ENCODE measurements at regions not wholly inside any gene's neighbourhood (a gene's known extent, or its start where the extent isn't known, plus 50 kb on each side); places are given as distances from the start of the nearest gene placed in this dataset.

- no peaks in the 10 kb centered on the region for H3K9me3 Mint-ChIP-seq (ENCODE audit: insufficient read depth)
- no peak overlapping the region for H3K9ac ChIP-seq (ENCODE audit: low read length)
- H3K9me3 ChIP-seq (ENCODE audit: control extremely low read depth in 1 of 3, control insufficient read depth in 2 of 3, insufficient read depth in 1 of 3, low read length in 2 of 3), result no peaks in the 10 kb centered on the region
- H3K27ac ChIP-seq (ENCODE audit: low read length in 2 of 2), result no peak overlapping the region
- no peaks in the 10 kb centered on the region for H3K36me3 ChIP-seq (replicated peaks in 1 of 2; ENCODE audit: control extremely low read depth in 1 of 2, control insufficient read depth in 1 of 2, extremely low read depth in 1 of 2, insufficient read depth in 2 of 2, low read length in 1 of 2)
- ChIA-PET CTCF (no interaction called here), POLR2A (no interaction called here)
- H4K20me1 ChIP-seq (ENCODE audit: control insufficient read depth, insufficient read depth, low read length, poor library complexity, severe bottlenecking), result no peaks in the 10 kb centered on the region
- no peak for TF ChIP-seq EZH2 (IDR thresholded peaks at IDR 0.05; ENCODE audit: borderline replicate concordance, insufficient read depth, low read depth, low read length, poor library complexity, severe bottlenecking)
- no peak for TF ChIP-seq CTCF (IDR thresholded peaks at IDR 0.05)
- ATAC-seq (ENCODE audit: low read depth) (no peak), DNase-seq (no peak)
- H3K4me2 ChIP-seq (replicated peaks; ENCODE audit: low read depth, low read length, poor library complexity, severe bottlenecking), result no peak overlapping the region
- no peaks in the 10 kb centered on the region for H3K79me2 ChIP-seq (ENCODE audit: control insufficient read depth, insufficient read depth, low read length)
- H3K4me3 ChIP-seq (ENCODE audit: control extremely low read depth in 1 of 5, extremely low read depth in 1 of 5, insufficient read depth in 1 of 5, low read depth in 2 of 5, low read length in 4 of 5), result no peak overlapping the region
- no peak overlapping the region for H3K4me3 Mint-ChIP-seq
- H3K27me3 Mint-ChIP-seq, result no peaks in the 10 kb centered on the region
- H3K27ac Mint-ChIP-seq, result no peak overlapping the region
- no peaks in the 10 kb centered on the region for H3K27me3 ChIP-seq (replicated peaks in 1 of 4; ENCODE audit: control extremely low read depth in 1 of 4, control insufficient read depth in 3 of 4, insufficient read depth in 4 of 4, low read length in 3 of 4)
- H2AFZ ChIP-seq (ENCODE audit: insufficient read depth, low read depth, low read length, poor library complexity, severe bottlenecking), result no peak overlapping the region
- intact Hi-C loops (cut with micrococcal nuclease), result no loop called here
- H3K4me1 Mint-ChIP-seq, result no peaks in the 10 kb centered on the region
- no peaks in the 10 kb centered on the region for H3K4me1 ChIP-seq (ENCODE audit: control insufficient read depth in 2 of 2, insufficient read depth in 2 of 2, low read length in 2 of 2)
Measured at GRCh38 chr5:164680216-164680615, 1174.8 kb downstream of the MAT2B start.

GRCh38 chr5:164680812-164681520, 1175.5 kb downstream of the MAT2B start:
- intact Hi-C loops (cut with micrococcal nuclease), result no loop called here
- Histone ChIP-seq H3K4me3 (ENCODE audit: control extremely low read depth in 1 of 5, extremely low read depth in 1 of 5, insufficient read depth in 1 of 5, low read depth in 2 of 5, low read length in 4 of 5) (no peak overlapping the region), H3K9me3 (ENCODE audit: control extremely low read depth in 1 of 3, control insufficient read depth in 2 of 3, insufficient read depth in 1 of 3, low read length in 2 of 3) (no peaks in the 10 kb centered on the region), H3K27me3 (replicated peaks in 1 of 4; ENCODE audit: control extremely low read depth in 1 of 4, control insufficient read depth in 3 of 4, insufficient read depth in 4 of 4, low read length in 3 of 4) (no peaks in the 10 kb centered on the region), H3K79me2 (ENCODE audit: control insufficient read depth, insufficient read depth, low read length) (no peaks in the 10 kb centered on the region), H3K4me1 (ENCODE audit: control insufficient read depth in 2 of 2, insufficient read depth in 2 of 2, low read length in 2 of 2) (no peaks in the 10 kb centered on the region), H3K36me3 (replicated peaks in 1 of 2; ENCODE audit: control extremely low read depth in 1 of 2, control insufficient read depth in 1 of 2, extremely low read depth in 1 of 2, insufficient read depth in 2 of 2, low read length in 1 of 2) (no peaks in the 10 kb centered on the region), H4K20me1 (ENCODE audit: control insufficient read depth, insufficient read depth, low read length, poor library complexity, severe bottlenecking) (no peaks in the 10 kb centered on the region), H2AFZ (ENCODE audit: insufficient read depth, low read depth, low read length, poor library complexity, severe bottlenecking) (no peak overlapping the region), H3K4me2 (replicated peaks; ENCODE audit: low read depth, low read length, poor library complexity, severe bottlenecking) (no peak overlapping the region), H3K9ac (ENCODE audit: low read length) (no peak overlapping the region), H3K27ac (ENCODE audit: low read length in 2 of 2) (no peak overlapping the region)
- Mint-ChIP-seq H3K4me1 (no peaks in the 10 kb centered on the region), H3K27me3 (no peaks in the 10 kb centered on the region), H3K27ac (no peak overlapping the region), H3K4me3 (no peak overlapping the region), H3K9me3 (ENCODE audit: insufficient read depth) (no peaks in the 10 kb centered on the region)
- ChIA-PET POLR2A (no interaction called here), CTCF (no interaction called here)
- ATAC-seq (ENCODE audit: low read depth) (no peak), DNase-seq (no peak)
- WGBS (ENCODE audit: insufficient coverage), result 86% methylated on average over 1 of the region's 5 CpGs
- no peak for TF ChIP-seq CTCF (IDR thresholded peaks at IDR 0.05)
- no peak for TF ChIP-seq EZH2 (IDR thresholded peaks at IDR 0.05; ENCODE audit: borderline replicate concordance, insufficient read depth, low read depth, low read length, poor library complexity, severe bottlenecking)
